Panc1 (cell line): ENCODE measurements at regions not wholly inside any gene's neighbourhood (a gene's known extent, or its start where the extent isn't known, plus 50 kb on each side); places are given as distances from the start of the nearest gene placed in this dataset.

ENCODE experiments used
- ATAC-seq: fragments of 200-7000 bp; cut with Tn5 transposase; 2 replicates; pipeline ENCODE4 v1.9.1; 2020; ENCODE audit warnings: mild to moderate bottlenecking, moderate library complexity
- BruUV-seq: library from RNA; stranded (reverse); fragments of 400-500 nt; replicated peaks from 2 replicates; lab custom pipeline; 2021; lab: Mats Ljungman, UMichigan
- CTCF ChIA-PET: fragments of 300-600 bp; sonication (Branson Sonifier 250); formaldehyde crosslinking; loops from one replicate; lab custom pipeline; 2022; ENCODE audit warnings: antibody characterized with exemption; lab: Charles Lee
- POLR2A ChIA-PET: fragments of 300-600 bp; sonication (Branson Sonifier 250); formaldehyde crosslinking; loops from one replicate; lab custom pipeline; 2022; ENCODE audit warnings: antibody characterized with exemption; lab: Charles Lee
- DNase-seq: peaks from one replicate; pipeline ENCODE4 v3.0.0-alpha.2; 2010; ENCODE audit warnings: low read depth, low spot score
- H3K27ac ChIP-seq: 2 replicates; pipeline ENCODE4 v1.5.1; 2011; ENCODE audit warnings: mild to moderate bottlenecking, low read length, inconsistent platforms
- H3K27me3 ChIP-seq: fragments of 200-500 bp; sonication (Bioruptor generic); 2 replicates; pipeline ENCODE4 v1.6.0; 2014; ENCODE audit warnings: low read length, inconsistent platforms; ENCODE audit not compliant: control insufficient read depth, insufficient read depth
- H3K36me3 ChIP-seq: fragments of 200-500 bp; sonication (Bioruptor generic); 2 replicates; pipeline ENCODE4 v1.5.1; 2014; ENCODE audit warnings: inconsistent platforms, mild to moderate bottlenecking, low read length, moderate library complexity; ENCODE audit not compliant: control insufficient read depth, insufficient read depth
- H3K4me1 ChIP-seq: 2 replicates; pipeline ENCODE4 v1.5.1; 2011; ENCODE audit warnings: inconsistent platforms, mild to moderate bottlenecking, low read length, moderate library complexity; ENCODE audit not compliant: control insufficient read depth, insufficient read depth
- H3K4me3 ChIP-seq, 2 experiments: 2 replicates each; pipeline ENCODE4 v1.5.1; 2011 to 2012; ENCODE audit warnings: low read depth in 2 of 2, low read length in 2 of 2, mild to moderate bottlenecking in 2 of 2, inconsistent platforms in 1 of 2, moderate library complexity in 1 of 2
- H3K9me3 ChIP-seq: fragments of 200-500 bp; sonication (Bioruptor generic); 2 replicates; pipeline ENCODE4 v1.5.1; 2014; ENCODE audit warnings: low read depth, mild to moderate bottlenecking, inconsistent platforms, low read length, moderate library complexity; ENCODE audit not compliant: control insufficient read depth, insufficient read depth
- POLR2AphosphoS5 ChIP-seq: IDR thresholded peaks from 2 replicates; pipeline ENCODE4 v1.6.1; 2012; ENCODE audit warnings: mild to moderate bottlenecking, low read depth, low read length, moderate library complexity
- SIN3A ChIP-seq: IDR thresholded peaks from 2 replicates; pipeline ENCODE4 v1.6.1; 2012; ENCODE audit warnings: low read depth, mild to moderate bottlenecking, low read length, moderate library complexity, borderline replicate concordance; ENCODE audit not compliant: insufficient read depth
- TCF7L2 ChIP-seq: IDR thresholded peaks from 2 replicates; pipeline ENCODE4 v1.6.1; 2011; ENCODE audit warnings: mild to moderate bottlenecking, low read depth, low read length, inconsistent platforms
- in situ Hi-C: cut with HindIII; loops from 2 replicates; pipeline ENCODE4 v1.10.0; 2016; ENCODE audit warnings: low sequenced_read_pairs, low pct_unique_long_range_greater_than_20kb
- intact Hi-C: fragments of 100-400 bp; cut with micrococcal nuclease; formaldehyde crosslinking; loops from one replicate; pipeline ENCODE4 v1.10.0; 2022; ENCODE audit not compliant: unreplicated experiment
- TF ChIP-seq, protein P1 (sequence below): fragments of 450-650 bp; IDR thresholded peaks from 2 replicates; pipeline ENCODE4 v1.5.1; 2017; ENCODE audit warnings: mild to moderate bottlenecking
- TF ChIP-seq, protein P2 (sequence below), 2 experiments: IDR thresholded peaks; 2 replicates each; pipeline ENCODE4 v1.6.1; 2011 to 2012; ENCODE audit warnings: low read depth in 2 of 2, control low read depth in 1 of 2, low read length in 1 of 2, mild to moderate bottlenecking in 1 of 2, moderate library complexity in 1 of 2; ENCODE audit not compliant: insufficient read depth in 1 of 2

DNA sequence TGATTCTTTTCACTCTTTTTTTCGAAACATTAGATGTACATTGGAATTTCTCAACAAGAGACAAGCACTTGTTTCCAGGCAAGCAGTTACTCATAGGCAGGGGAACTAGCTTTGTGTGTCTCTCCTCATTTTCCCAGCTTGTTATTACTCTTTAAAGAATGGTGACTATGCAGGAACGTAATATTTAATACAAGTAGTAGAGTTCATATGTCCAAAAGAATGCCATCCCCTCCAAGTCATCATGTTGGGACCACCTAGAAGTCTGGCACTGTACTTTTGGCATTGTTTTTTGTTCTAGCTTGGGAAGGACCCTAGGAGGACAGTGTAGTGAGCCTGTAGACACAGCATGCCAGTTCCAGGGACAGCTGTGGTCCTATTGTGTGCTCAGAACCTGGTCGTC, 650.7 kb downstream of the INHBA start:
- no TSS peak for BruUV-seq
- in situ Hi-C loops (no loop called here), intact Hi-C loops (no loop called here)
- Histone ChIP-seq H3K4me1 (no peaks in the 10 kb centered on the region), H3K4me3 (no peak overlapping the region), H3K27me3 (no peaks in the 10 kb centered on the region), H3K27ac (no peak overlapping the region), H3K36me3 (no peaks in the 10 kb centered on the region), H3K9me3 (no peaks in the 10 kb centered on the region)
- TF ChIP-seq TCF7L2 (no peak), POLR2AphosphoS5 (no peak), SIN3A (no peak)
- TF ChIP-seq, protein P1, sequence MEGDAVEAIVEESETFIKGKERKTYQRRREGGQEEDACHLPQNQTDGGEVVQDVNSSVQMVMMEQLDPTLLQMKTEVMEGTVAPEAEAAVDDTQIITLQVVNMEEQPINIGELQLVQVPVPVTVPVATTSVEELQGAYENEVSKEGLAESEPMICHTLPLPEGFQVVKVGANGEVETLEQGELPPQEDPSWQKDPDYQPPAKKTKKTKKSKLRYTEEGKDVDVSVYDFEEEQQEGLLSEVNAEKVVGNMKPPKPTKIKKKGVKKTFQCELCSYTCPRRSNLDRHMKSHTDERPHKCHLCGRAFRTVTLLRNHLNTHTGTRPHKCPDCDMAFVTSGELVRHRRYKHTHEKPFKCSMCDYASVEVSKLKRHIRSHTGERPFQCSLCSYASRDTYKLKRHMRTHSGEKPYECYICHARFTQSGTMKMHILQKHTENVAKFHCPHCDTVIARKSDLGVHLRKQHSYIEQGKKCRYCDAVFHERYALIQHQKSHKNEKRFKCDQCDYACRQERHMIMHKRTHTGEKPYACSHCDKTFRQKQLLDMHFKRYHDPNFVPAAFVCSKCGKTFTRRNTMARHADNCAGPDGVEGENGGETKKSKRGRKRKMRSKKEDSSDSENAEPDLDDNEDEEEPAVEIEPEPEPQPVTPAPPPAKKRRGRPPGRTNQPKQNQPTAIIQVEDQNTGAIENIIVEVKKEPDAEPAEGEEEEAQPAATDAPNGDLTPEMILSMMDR: no peak
- TF ChIP-seq, protein P2, sequence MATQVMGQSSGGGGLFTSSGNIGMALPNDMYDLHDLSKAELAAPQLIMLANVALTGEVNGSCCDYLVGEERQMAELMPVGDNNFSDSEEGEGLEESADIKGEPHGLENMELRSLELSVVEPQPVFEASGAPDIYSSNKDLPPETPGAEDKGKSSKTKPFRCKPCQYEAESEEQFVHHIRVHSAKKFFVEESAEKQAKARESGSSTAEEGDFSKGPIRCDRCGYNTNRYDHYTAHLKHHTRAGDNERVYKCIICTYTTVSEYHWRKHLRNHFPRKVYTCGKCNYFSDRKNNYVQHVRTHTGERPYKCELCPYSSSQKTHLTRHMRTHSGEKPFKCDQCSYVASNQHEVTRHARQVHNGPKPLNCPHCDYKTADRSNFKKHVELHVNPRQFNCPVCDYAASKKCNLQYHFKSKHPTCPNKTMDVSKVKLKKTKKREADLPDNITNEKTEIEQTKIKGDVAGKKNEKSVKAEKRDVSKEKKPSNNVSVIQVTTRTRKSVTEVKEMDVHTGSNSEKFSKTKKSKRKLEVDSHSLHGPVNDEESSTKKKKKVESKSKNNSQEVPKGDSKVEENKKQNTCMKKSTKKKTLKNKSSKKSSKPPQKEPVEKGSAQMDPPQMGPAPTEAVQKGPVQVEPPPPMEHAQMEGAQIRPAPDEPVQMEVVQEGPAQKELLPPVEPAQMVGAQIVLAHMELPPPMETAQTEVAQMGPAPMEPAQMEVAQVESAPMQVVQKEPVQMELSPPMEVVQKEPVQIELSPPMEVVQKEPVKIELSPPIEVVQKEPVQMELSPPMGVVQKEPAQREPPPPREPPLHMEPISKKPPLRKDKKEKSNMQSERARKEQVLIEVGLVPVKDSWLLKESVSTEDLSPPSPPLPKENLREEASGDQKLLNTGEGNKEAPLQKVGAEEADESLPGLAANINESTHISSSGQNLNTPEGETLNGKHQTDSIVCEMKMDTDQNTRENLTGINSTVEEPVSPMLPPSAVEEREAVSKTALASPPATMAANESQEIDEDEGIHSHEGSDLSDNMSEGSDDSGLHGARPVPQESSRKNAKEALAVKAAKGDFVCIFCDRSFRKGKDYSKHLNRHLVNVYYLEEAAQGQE (IDR thresholded peaks at IDR 0.05; ENCODE audit: insufficient read depth in 1 of 2, low read depth in 2 of 2, low read length in 1 of 2): no peak
- ChIA-PET POLR2A (interaction anchor here (0.5 kb wide), 1 partner anchor 16 kb away, joined by 3 read pairs; no protein-coding TSS in a partner anchor), CTCF (interaction anchor here (0.6 kb wide), 2 partner anchors 50 to 332 kb away, joined by 3 read pairs; no protein-coding TSS in a partner anchor)
- ATAC-seq: no peak
- no peak for DNase-seq

GRCh38 chr7:41051535-41051934, 651.4 kb downstream of the INHBA start:
- H3K4me3 ChIP-seq: no peak overlapping the region
- H3K4me1 ChIP-seq: no peaks in the 10 kb centered on the region
- TF ChIP-seq TCF7L2 (no peak), SIN3A (no peak), POLR2AphosphoS5 (no peak)
- TF ChIP-seq, protein P1: no peak
- TF ChIP-seq, protein P2 (IDR thresholded peaks at IDR 0.05; ENCODE audit: insufficient read depth in 1 of 2, low read depth in 2 of 2, low read length in 1 of 2): no peak
- DNase-seq (no peak), ATAC-seq (no peak)
- no TSS peak for BruUV-seq
- ChIA-PET CTCF (interaction anchor here (0.6 kb wide), 1 partner anchor 49 kb away, joined by 3 read pairs; no protein-coding TSS in a partner anchor), POLR2A (no interaction called here)
- no peaks in the 10 kb centered on the region for H3K27me3 ChIP-seq
- no peaks in the 10 kb centered on the region for H3K36me3 ChIP-seq
- H3K9me3 ChIP-seq: no peaks in the 10 kb centered on the region
- intact Hi-C loops (no loop called here), in situ Hi-C loops (no loop called here)
- H3K27ac ChIP-seq: no peak overlapping the region
